ENCODE measurements at regions not wholly inside any gene's neighbourhood (a gene's known extent, or its start where the extent isn't known, plus 50 kb on each side); places are given as distances from the start of the nearest gene placed in this dataset.
"Not testable (repeated sequence)": the region's sequence is repeated elsewhere in the genome, so short reads cannot be mapped to it uniquely, and the experiment has no call there.

DNA sequence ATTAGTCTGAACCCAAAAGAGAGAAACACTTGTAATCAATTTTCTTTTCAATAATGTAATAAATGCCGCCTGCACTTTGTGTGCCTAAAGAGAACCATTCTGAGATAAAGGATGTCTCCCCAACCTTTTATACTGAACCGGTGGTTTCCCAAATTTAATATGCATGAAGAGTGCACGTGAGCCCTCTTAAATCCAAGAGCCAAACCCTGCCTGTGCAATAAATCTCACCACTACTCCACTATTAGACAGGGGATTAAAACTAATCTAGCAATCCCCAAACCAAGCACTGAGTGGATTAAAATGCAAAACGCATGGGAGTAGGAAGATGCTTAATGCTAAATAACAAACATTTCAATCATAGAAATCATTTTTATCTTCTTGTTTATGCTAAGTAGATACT lies 351.0 kb upstream of the PSMD7 start:
- H3K4me3 ChIP-seq (ENCODE audit: low read depth, low read length) = no peak overlapping the region
- TF ChIP-seq, protein P1, sequence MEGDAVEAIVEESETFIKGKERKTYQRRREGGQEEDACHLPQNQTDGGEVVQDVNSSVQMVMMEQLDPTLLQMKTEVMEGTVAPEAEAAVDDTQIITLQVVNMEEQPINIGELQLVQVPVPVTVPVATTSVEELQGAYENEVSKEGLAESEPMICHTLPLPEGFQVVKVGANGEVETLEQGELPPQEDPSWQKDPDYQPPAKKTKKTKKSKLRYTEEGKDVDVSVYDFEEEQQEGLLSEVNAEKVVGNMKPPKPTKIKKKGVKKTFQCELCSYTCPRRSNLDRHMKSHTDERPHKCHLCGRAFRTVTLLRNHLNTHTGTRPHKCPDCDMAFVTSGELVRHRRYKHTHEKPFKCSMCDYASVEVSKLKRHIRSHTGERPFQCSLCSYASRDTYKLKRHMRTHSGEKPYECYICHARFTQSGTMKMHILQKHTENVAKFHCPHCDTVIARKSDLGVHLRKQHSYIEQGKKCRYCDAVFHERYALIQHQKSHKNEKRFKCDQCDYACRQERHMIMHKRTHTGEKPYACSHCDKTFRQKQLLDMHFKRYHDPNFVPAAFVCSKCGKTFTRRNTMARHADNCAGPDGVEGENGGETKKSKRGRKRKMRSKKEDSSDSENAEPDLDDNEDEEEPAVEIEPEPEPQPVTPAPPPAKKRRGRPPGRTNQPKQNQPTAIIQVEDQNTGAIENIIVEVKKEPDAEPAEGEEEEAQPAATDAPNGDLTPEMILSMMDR (IDR thresholded peaks at IDR 0.05; ENCODE audit: low read depth, low read length) = no peak

- not testable (repeated sequence) for H3K4me3 ChIP-seq (ENCODE audit: low read depth, low read length)
Measured at GRCh38 chr16:73943184-73943583, 353.4 kb upstream of the PSMD7 start.

DNA sequence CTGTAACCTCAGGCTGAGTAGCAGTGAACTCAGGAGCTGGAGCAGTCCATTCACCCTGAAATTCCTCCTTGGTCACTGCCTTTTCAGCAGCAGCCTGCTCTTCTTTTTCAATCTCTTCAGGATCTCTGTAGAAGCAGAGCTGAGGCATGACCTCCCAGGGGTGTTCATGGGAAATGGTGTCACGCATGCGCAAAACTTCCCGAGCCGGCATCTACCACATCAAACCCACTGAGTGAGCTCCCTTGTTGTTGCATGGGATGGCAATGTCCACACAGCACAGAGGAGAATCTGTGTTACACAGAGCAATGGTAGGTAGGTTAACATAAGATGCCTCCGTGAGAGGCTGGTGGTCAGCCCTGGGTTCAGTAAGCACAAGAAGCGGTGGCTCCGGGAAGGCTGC lies 355.8 kb upstream of the PSMD7 start:
- H3K4me3 ChIP-seq (ENCODE audit: low read depth, low read length) = not testable (repeated sequence)

DNA sequence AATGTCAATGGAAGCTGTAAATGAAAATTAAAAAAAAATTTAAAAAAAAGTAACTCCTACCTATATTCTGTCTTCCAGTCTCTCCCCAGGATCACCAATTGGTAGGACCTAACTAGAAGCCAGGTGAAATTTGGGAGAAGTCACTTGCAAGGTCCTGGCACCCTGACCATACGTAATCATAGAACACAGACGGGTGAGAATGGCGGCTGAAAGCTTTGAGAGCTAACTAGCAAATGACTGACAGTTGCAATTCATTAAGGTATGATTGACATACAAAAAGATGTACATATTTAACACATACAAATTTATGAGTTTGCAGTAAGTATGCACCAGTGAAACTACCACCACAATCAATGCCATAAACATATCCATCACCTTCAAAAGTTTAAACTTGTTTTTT lies 372.7 kb upstream of the PSMD7 start:
- TF ChIP-seq, protein P1 (IDR thresholded peaks at IDR 0.05; ENCODE audit: low read depth, low read length) = no peak
- H3K4me3 ChIP-seq (ENCODE audit: low read depth, low read length) = no peak overlapping the region

DNA sequence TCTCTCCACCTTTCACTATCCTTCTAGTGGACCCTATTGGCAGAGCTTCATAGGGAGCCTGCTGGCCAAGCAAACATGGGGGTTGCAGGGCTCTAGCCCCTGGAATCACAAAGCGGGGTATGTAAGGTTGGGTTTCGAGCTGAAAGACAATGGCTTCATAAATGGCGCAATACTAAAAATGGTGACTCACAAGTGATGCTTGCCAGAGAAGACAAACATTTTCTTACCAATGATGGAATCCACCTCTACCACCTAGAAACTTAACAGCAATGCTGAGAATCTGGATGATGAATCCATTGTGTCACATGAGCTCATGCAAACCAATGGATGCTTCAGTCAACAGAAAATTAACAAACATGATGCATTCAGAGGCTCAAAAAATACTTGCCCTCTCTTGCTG lies 375.3 kb upstream of the PSMD7 start:
- TF ChIP-seq, protein P1 (IDR thresholded peaks at IDR 0.05; ENCODE audit: low read depth, low read length) = no peak
- no peak overlapping the region for H3K4me3 ChIP-seq (ENCODE audit: low read depth, low read length)

DNA sequence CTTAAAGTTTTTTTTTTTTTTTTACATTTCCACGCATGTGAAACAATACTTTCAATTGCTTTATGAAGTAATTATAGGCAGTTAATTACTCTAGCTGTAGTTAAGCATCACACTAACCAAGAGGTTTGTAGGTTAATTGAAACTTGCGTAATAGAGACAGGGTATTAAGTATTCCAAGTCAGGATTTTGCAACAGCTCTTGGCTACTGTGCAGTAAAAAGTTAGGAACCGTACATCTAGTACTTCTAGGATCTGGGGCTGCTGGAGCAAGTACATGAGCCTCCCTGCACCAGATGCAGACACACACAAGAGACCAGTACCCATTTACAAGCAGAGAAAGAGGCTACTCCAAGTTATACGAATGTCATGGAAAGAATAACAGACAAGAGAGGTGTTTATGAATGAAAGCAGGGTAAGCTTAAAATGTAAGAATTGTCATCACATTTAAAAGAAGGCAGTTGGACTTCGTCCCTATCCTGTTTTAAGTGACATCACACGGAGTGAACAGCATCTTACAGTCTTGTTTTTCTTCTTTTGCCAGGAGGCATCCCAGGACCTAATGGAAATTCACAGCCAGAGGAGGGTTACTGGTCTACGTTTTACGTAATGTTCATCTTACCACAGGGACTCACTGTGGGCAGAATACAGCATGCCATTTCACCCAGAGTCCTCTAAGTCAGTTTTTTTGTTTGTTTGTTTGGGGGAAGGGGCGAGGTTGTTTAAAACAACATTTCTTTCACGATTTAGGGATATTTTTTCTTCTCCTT lies 379.6 kb upstream of the PSMD7 start:
- TF ChIP-seq, protein P1 (IDR thresholded peaks at IDR 0.05; ENCODE audit: low read depth, low read length) = no peak
- H3K4me3 ChIP-seq (ENCODE audit: low read depth, low read length) = no peak overlapping the region

DNA sequence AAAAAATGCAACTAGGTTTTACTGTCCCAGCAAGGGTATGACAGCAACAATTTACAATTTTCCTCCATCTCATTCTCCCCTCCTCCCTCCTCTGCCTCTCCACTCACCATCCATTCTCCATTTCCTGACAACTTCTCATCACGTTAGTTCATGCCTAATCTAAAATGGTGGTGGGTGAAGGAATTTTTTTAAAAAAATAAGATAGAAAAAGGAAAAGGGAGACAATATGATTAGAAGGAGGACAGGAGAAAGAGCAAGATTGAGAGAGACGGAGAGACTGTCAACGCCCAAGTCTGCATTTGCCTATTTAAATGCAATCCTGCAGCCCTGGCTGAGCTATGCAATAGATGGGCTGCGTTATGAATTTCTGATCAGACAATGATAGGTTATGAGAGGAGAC lies 380.7 kb upstream of the PSMD7 start:
- TF ChIP-seq, protein P1 (IDR thresholded peaks at IDR 0.05; ENCODE audit: low read depth, low read length) = no peak
- H3K4me3 ChIP-seq (ENCODE audit: low read depth, low read length) = no peak overlapping the region

GRCh38 chr16:73915140-73915539 lies 381.5 kb upstream of the PSMD7 start:
- TF ChIP-seq, protein P1 (IDR thresholded peaks at IDR 0.05; ENCODE audit: low read depth, low read length) = no peak
- no peak overlapping the region for H3K4me3 ChIP-seq (ENCODE audit: low read depth, low read length)

Data from WI38 (cell line).